HG02884 (cell line): ENCODE measurements at regions not wholly inside any gene's neighbourhood (a gene's known extent, or its start where the extent isn't known, plus 50 kb on each side); places are given as distances from the start of the nearest gene placed in this dataset.
"Not testable (repeated sequence)": the region's sequence is repeated elsewhere in the genome, so short reads cannot be mapped to it uniquely, and the experiment has no call there.

Source experiments
- ATAC-seq: cut with Tn5 transposase; IDR thresholded peaks from one replicate; pipeline ENCODE4 v1.9.1; 2021; ENCODE audit warnings: mild to moderate bottlenecking, moderate library complexity; ENCODE audit not compliant: unreplicated experiment

- ATAC-seq = no peak
Measured at GRCh38 chr6:50455029-50455428, 258.3 kb upstream of the TFAP2D start.

- no peak for ATAC-seq
Measured at GRCh38 chr6:50457351-50457750, 256.0 kb upstream of the TFAP2D start.

- no peak for ATAC-seq
Measured at GRCh38 chr6:50461696-50462095, 251.6 kb upstream of the TFAP2D start.

GRCh38 chr6:50463931-50464330, 249.4 kb upstream of the TFAP2D start:
- ATAC-seq = no peak

- ATAC-seq = no peak
Measured at GRCh38 chr6:50467931-50468330, 245.4 kb upstream of the TFAP2D start.

GRCh38 chr6:50471041-50471440, 242.3 kb upstream of the TFAP2D start:
- ATAC-seq = no peak

GRCh38 chr6:50510361-50510760, 203.0 kb upstream of the TFAP2D start:
- ATAC-seq = no peak

GRCh38 chr6:50520326-50521266, 192.7 kb upstream of the TFAP2D start:
- no peak for ATAC-seq

GRCh38 chr6:50524341-50524740, 189.0 kb upstream of the TFAP2D start:
- ATAC-seq = no peak

GRCh38 chr6:50527985-50528384, 185.3 kb upstream of the TFAP2D start:
- ATAC-seq = no peak

GRCh38 chr6:50539447-50539846, 173.9 kb upstream of the TFAP2D start:
- no peak for ATAC-seq

GRCh38 chr6:50541941-50542340, 171.4 kb upstream of the TFAP2D start:
- ATAC-seq = no peak

- ATAC-seq = no peak
Measured at GRCh38 chr6:50543666-50544065, 169.7 kb upstream of the TFAP2D start.

- no peak for ATAC-seq
Measured at GRCh38 chr6:50549026-50549425, 164.3 kb upstream of the TFAP2D start.

- no peak for ATAC-seq
Measured at GRCh38 chr6:50549475-50549874, 163.9 kb upstream of the TFAP2D start.

- no peak for ATAC-seq
Measured at GRCh38 chr6:50555982-50556381, 157.3 kb upstream of the TFAP2D start.

- no peak for ATAC-seq
Measured at GRCh38 chr6:50565004-50565403, 148.3 kb upstream of the TFAP2D start.

GRCh38 chr6:50571230-50571629, 142.1 kb upstream of the TFAP2D start:
- ATAC-seq = not testable (repeated sequence)

- ATAC-seq = no peak
Measured at GRCh38 chr6:50585441-50586330, 127.6 kb upstream of the TFAP2D start.

GRCh38 chr6:50586331-50586675, 127.0 kb upstream of the TFAP2D start:
- ATAC-seq = no peak

GRCh38 chr6:50589751-50590470, 123.4 kb upstream of the TFAP2D start:
- ATAC-seq = no peak
